ENCODE measurements at regions not wholly inside any gene's neighbourhood (a gene's known extent, or its start where the extent isn't known, plus 50 kb on each side); places are given as distances from the start of the nearest gene placed in this dataset.

GRCh38 chr6:164523087-164523654, 786.2 kb downstream of the C6orf118 start:
- no peak for DNase-seq
- Histone ChIP-seq H3K23ac (ENCODE audit: low read depth, low read length) (no peak overlapping the region), H3K4me2 (ENCODE audit: low read depth, low read length) (no peak overlapping the region), H3K56ac (ENCODE audit: extremely low read depth, insufficient read depth, low read length) (no peak overlapping the region), H3K4me1 (ENCODE audit: control insufficient read depth, insufficient read depth, low read length) (no peaks in the 10 kb centered on the region), H2BK120ac (ENCODE audit: low read depth, low read length) (no peak overlapping the region), H3K9me3 (ENCODE audit: control insufficient read depth, insufficient read depth, low read length) (peaks cover 14% of the 10 kb centered on the region; the same call in 1 of the 2 replicates), H3K36me3 (ENCODE audit: control insufficient read depth, insufficient read depth, low read length) (no peaks in the 10 kb centered on the region), H3K18ac (ENCODE audit: low read depth, low read length) (no peak overlapping the region), H4K91ac (ENCODE audit: insufficient read depth, low read depth, low read length) (no peak overlapping the region), H3K27ac (ENCODE audit: insufficient read depth, low read length) (no peak overlapping the region), H3K9ac (ENCODE audit: low read depth, low read length) (no peak overlapping the region), H2AK9ac (replicated peaks; ENCODE audit: low read depth, low read length, poor library complexity) (no peak overlapping the region), H4K8ac (ENCODE audit: low read depth in 2 of 2, low read length in 2 of 2) (no peak overlapping the region), H2BK20ac (ENCODE audit: low read depth, low read length) (no peak overlapping the region), H2AFZ (replicated peaks; ENCODE audit: low read length, poor library complexity) (no peak overlapping the region), H3K4me3 (ENCODE audit: insufficient read depth, low read depth, low read length) (no peak overlapping the region), H4K20me1 (ENCODE audit: insufficient read depth, low read length) (no peaks in the 10 kb centered on the region), H3K4ac (ENCODE audit: low read depth, low read length) (no peak overlapping the region), H3K9me1 (ENCODE audit: insufficient read depth, low read length) (no peaks in the 10 kb centered on the region), H3K14ac (replicated peaks; ENCODE audit: low read depth, low read length) (no peak overlapping the region), H3K79me1 (ENCODE audit: low read depth in 1 of 2, low read length in 2 of 2) (no peaks in the 10 kb centered on the region), H2BK5ac (ENCODE audit: low read depth, low read length, poor library complexity, severe bottlenecking) (no peak overlapping the region), H2BK15ac (ENCODE audit: low read depth, low read length) (no peak overlapping the region), H2AK5ac (ENCODE audit: low read depth, low read length) (no peak overlapping the region), H3K27me3 (ENCODE audit: control insufficient read depth, insufficient read depth, low read length) (no peaks in the 10 kb centered on the region), H4K5ac (ENCODE audit: low read depth, low read length) (no peak overlapping the region)
- CTCF ChIA-PET = no interaction called here
- TF ChIP-seq NFE2L2 (IDR thresholded peaks at IDR 0.05; ENCODE audit: low read depth, low read length) (no peak), SMC3 (IDR thresholded peaks at IDR 0.05; ENCODE audit: low read depth, low read length) (no peak), MAZ (IDR thresholded peaks at IDR 0.05; ENCODE audit: borderline replicate concordance, low read depth, low read length) (no peak), MXI1 (IDR thresholded peaks at IDR 0.05; ENCODE audit: borderline replicate concordance, low read depth, low read length) (no peak), RCOR1 (IDR thresholded peaks at IDR 0.05; ENCODE audit: insufficient replicate concordance, low read length) (no peak), BHLHE40 (IDR thresholded peaks at IDR 0.05; ENCODE audit: low read depth, low read length) (no peak), CEBPB (IDR thresholded peaks at IDR 0.05; ENCODE audit: low read depth, low read length) (no peak), RAD21 (IDR thresholded peaks at IDR 0.05; ENCODE audit: low read length) (no peak), CHD1 (IDR thresholded peaks at IDR 0.05; ENCODE audit: low read depth, low read length) (no peak), RFX5 (IDR thresholded peaks at IDR 0.05; ENCODE audit: low read depth, low read length) (no peak), FOS (IDR thresholded peaks at IDR 0.05; ENCODE audit: low read depth, low read length) (no peak), MAFK (IDR thresholded peaks at IDR 0.05; ENCODE audit: low read depth, low read length) (no peak), POLR2A (IDR thresholded peaks at IDR 0.05; ENCODE audit: low read depth, low read length) (no peak)
- TF ChIP-seq, protein P1, sequence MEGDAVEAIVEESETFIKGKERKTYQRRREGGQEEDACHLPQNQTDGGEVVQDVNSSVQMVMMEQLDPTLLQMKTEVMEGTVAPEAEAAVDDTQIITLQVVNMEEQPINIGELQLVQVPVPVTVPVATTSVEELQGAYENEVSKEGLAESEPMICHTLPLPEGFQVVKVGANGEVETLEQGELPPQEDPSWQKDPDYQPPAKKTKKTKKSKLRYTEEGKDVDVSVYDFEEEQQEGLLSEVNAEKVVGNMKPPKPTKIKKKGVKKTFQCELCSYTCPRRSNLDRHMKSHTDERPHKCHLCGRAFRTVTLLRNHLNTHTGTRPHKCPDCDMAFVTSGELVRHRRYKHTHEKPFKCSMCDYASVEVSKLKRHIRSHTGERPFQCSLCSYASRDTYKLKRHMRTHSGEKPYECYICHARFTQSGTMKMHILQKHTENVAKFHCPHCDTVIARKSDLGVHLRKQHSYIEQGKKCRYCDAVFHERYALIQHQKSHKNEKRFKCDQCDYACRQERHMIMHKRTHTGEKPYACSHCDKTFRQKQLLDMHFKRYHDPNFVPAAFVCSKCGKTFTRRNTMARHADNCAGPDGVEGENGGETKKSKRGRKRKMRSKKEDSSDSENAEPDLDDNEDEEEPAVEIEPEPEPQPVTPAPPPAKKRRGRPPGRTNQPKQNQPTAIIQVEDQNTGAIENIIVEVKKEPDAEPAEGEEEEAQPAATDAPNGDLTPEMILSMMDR (conservative IDR thresholded peaks at IDR 0.05; ENCODE audit: low read depth, low read length) = no peak
- TF ChIP-seq, protein P2, sequence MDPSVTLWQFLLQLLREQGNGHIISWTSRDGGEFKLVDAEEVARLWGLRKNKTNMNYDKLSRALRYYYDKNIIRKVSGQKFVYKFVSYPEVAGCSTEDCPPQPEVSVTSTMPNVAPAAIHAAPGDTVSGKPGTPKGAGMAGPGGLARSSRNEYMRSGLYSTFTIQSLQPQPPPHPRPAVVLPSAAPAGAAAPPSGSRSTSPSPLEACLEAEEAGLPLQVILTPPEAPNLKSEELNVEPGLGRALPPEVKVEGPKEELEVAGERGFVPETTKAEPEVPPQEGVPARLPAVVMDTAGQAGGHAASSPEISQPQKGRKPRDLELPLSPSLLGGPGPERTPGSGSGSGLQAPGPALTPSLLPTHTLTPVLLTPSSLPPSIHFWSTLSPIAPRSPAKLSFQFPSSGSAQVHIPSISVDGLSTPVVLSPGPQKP (IDR thresholded peaks at IDR 0.05; ENCODE audit: borderline replicate concordance, low read depth, low read length) = no peak
- TF ChIP-seq, protein P3, sequence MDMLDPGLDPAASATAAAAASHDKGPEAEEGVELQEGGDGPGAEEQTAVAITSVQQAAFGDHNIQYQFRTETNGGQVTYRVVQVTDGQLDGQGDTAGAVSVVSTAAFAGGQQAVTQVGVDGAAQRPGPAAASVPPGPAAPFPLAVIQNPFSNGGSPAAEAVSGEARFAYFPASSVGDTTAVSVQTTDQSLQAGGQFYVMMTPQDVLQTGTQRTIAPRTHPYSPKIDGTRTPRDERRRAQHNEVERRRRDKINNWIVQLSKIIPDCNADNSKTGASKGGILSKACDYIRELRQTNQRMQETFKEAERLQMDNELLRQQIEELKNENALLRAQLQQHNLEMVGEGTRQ (IDR thresholded peaks at IDR 0.05; ENCODE audit: low read depth, low read length) = no peak
- ATAC-seq (ENCODE audit: low read depth) = no peak
- POLR2A ChIA-PET (ENCODE audit: unreplicated experiment) = interaction anchor here (0.6 kb wide), 1 partner anchor 115 kb away, joined by 3 read pairs; no protein-coding TSS in a partner anchor
- BruUV-seq (replicated peaks) = no TSS peak
- in situ Hi-C loops (cut with MboI; ENCODE audit: low sequenced_read_pairs) (no loop called here), intact Hi-C loops (cut with micrococcal nuclease) (no loop called here), dilution Hi-C loops (cut with HindIII; ENCODE audit: low sequenced_read_pairs, unreplicated experiment) (no loop called here)
- no CpG with 5 or more reads among the region's 1 CpG for WGBS, 2 experiments (ENCODE audit: extremely low coverage in 2 of 2, insufficient read length in 1 of 2)

All from IMR-90 (cell line).